ENCODE measurements at regions not wholly inside any gene's neighbourhood (a gene's known extent, or its start where the extent isn't known, plus 50 kb on each side); places are given as distances from the start of the nearest gene placed in this dataset.

DNA sequence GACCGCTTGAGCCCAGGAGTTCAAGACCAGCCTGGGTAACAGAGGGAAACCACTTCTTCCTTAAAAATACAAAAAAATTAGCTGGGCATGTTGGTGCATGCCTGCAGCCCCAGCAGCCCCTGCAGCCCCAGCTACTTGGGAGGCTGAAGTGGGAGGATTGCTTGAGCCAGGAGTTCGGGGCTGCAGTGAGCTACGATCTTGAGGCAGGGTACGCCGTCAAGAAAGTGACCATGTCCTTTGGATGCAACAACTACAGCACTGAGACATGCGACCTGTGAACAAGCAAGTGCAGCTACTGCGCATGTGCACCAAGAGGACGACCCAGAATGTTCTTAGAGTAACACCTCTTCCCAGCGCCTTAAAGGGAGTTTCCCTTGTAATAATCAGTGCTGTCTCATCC lies 66.6 kb upstream of the ZNF479 start:
- no peak overlapping the region for H3K4me3 ChIP-seq
- TF ChIP-seq POLR2A (IDR thresholded peaks at IDR 0.05), result no peak
- TF ChIP-seq, protein P1, sequence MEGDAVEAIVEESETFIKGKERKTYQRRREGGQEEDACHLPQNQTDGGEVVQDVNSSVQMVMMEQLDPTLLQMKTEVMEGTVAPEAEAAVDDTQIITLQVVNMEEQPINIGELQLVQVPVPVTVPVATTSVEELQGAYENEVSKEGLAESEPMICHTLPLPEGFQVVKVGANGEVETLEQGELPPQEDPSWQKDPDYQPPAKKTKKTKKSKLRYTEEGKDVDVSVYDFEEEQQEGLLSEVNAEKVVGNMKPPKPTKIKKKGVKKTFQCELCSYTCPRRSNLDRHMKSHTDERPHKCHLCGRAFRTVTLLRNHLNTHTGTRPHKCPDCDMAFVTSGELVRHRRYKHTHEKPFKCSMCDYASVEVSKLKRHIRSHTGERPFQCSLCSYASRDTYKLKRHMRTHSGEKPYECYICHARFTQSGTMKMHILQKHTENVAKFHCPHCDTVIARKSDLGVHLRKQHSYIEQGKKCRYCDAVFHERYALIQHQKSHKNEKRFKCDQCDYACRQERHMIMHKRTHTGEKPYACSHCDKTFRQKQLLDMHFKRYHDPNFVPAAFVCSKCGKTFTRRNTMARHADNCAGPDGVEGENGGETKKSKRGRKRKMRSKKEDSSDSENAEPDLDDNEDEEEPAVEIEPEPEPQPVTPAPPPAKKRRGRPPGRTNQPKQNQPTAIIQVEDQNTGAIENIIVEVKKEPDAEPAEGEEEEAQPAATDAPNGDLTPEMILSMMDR (IDR thresholded peaks at IDR 0.05), result no peak
- no peak for TF ChIP-seq POLR2AphosphoS5 (IDR thresholded peaks at IDR 0.05)
- TF ChIP-seq EP300 (IDR thresholded peaks at IDR 0.05), result no peak
- H3K27me3 ChIP-seq, result no peaks in the 10 kb centered on the region
- no peaks in the 10 kb centered on the region for H3K4me1 ChIP-seq
- ATAC-seq, result no peak
- no peaks in the 10 kb centered on the region for H3K36me3 ChIP-seq
- H3K9me3 ChIP-seq, result peaks cover 0 to 40% (median 0%) of the 10 kb centered on the region in 3 donors
- WGBS, 2 donors (ENCODE audit: low coverage in 1 of 2), result 84 to 86% methylated on average over 4 to 8 of the region's 9 CpGs
- H3K27ac ChIP-seq, result no peak overlapping the region

DNA sequence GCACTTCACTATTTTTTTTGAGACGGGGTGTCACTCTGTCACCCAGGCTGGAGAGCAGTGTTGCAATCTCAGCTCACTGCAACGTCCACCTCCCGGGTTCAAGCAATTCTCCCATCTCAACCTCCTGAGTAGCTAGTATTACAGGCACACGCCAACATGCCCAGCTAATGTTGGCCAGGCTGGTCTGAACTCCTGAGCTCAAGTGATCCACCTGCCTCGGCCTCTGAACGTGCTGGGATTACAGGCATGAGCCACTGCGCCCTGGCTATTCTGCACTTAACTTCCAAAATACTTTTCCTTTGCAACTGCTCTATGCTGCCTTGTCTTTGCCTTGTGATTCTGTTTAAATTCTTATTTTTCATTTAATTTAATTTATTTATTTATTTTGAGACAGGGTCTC lies 67.0 kb upstream of the ZNF479 start:
- no peaks in the 10 kb centered on the region for H3K27me3 ChIP-seq
- H3K4me3 ChIP-seq, result no peak overlapping the region
- no peaks in the 10 kb centered on the region for H3K36me3 ChIP-seq
- no peak overlapping the region for H3K27ac ChIP-seq
- no peak for TF ChIP-seq POLR2AphosphoS5 (IDR thresholded peaks at IDR 0.05)
- TF ChIP-seq POLR2A (IDR thresholded peaks at IDR 0.05), result no peak
- no peak for TF ChIP-seq EP300 (IDR thresholded peaks at IDR 0.05)
- TF ChIP-seq, protein P1 (IDR thresholded peaks at IDR 0.05), result no peak
- no peak for ATAC-seq
- H3K4me1 ChIP-seq, result no peaks in the 10 kb centered on the region
- H3K9me3 ChIP-seq, result peaks cover 0 to 45% (median 0%) of the 10 kb centered on the region in 3 donors
- WGBS, 2 donors (ENCODE audit: low coverage in 1 of 2), result 85 to 88% methylated on average over 4 to 7 of the region's 7 CpGs

DNA sequence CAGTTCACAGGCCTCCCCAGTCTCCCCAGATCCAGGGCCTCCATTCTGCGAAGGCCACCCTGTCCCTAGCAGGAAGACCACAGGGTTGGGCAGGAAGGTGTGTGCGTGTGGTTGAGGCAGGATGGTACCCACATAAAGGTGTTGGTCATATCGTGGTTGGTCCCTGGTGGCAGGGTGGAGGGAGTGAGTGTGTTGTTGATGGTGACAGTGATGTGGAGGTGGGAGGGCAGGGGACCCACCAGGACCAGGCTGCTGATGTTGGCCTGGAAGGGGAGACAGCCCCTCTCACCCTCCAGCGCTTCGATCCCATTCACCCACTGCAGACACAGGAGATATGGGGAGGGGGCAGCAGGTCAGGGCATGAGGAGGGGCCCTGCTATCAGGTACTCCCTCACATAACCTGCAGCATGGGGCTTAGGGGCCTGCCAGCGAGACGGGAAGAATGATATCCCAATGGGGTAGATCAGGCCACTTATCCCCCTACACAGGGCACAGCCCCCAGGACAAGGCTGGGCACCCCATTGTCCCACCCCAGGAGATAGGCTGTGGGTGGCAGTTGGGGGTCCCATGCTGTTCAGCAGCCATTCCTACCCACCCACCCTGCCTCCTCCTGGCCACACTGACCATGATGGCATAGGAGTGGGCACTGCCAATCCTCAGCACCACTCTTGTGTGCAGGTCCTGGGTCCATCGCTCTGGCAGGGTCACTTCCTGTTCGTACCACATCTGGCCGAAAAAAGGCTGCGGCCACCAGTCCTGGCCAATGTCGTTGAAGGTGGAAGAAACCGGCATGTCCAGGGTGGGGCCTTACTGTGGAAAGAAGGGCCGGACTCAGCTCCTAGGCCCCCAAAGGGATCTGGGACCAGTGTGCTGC lies 69.0 kb upstream of the ZNF479 start:
- no peak overlapping the region for H3K27ac ChIP-seq
- WGBS, 2 donors (ENCODE audit: low coverage in 1 of 2), result no CpG with 5 or more reads among the region's 14 CpGs
- H3K27me3 ChIP-seq, result no peaks in the 10 kb centered on the region
- H3K9me3 ChIP-seq, result peaks cover 0 to 55% (median 0%) of the 10 kb centered on the region in 3 donors
- no peaks in the 10 kb centered on the region for H3K36me3 ChIP-seq
- no peaks in the 10 kb centered on the region for H3K4me1 ChIP-seq
- no peak for ATAC-seq
- H3K4me3 ChIP-seq, result no peak overlapping the region
- no peak for TF ChIP-seq POLR2A (IDR thresholded peaks at IDR 0.05)
- TF ChIP-seq POLR2AphosphoS5 (IDR thresholded peaks at IDR 0.05), result no peak
- TF ChIP-seq, protein P1 (IDR thresholded peaks at IDR 0.05), result no peak
- no peak for TF ChIP-seq EP300 (IDR thresholded peaks at IDR 0.05)

DNA sequence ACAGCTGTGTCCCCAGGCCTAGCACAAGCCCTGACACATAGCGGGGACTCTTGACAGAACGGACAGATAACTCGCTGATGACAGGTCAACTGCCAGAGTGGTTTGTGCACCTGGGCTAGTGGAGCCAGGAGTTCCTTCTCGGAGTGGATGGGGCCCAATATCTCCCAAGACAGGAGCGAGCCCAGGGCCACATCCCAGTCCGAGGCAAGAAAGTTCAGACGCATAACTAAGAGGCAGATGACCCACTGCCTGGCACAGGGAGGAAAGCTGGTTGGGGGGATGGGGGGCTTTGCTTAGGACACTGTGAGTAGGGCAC lies 69.6 kb upstream of the ZNF479 start:
- no peak for TF ChIP-seq EP300 (IDR thresholded peaks at IDR 0.05)
- TF ChIP-seq POLR2A (IDR thresholded peaks at IDR 0.05), result no peak
- TF ChIP-seq POLR2AphosphoS5 (IDR thresholded peaks at IDR 0.05), result no peak
- 100% methylated on average over 1 of the region's 7 CpGs; no CpG with 5 or more reads in 1 of the 2 donors for WGBS, 2 donors (ENCODE audit: low coverage in 1 of 2)
- Histone ChIP-seq H3K27ac (no peak overlapping the region), H3K36me3 (no peaks in the 10 kb centered on the region), H3K27me3 (no peaks in the 10 kb centered on the region), H3K9me3 (peaks cover 0 to 55% (median 0%) of the 10 kb centered on the region in 3 donors), H3K4me1 (no peaks in the 10 kb centered on the region), H3K4me3 (no peak overlapping the region)
- no peak for ATAC-seq

DNA sequence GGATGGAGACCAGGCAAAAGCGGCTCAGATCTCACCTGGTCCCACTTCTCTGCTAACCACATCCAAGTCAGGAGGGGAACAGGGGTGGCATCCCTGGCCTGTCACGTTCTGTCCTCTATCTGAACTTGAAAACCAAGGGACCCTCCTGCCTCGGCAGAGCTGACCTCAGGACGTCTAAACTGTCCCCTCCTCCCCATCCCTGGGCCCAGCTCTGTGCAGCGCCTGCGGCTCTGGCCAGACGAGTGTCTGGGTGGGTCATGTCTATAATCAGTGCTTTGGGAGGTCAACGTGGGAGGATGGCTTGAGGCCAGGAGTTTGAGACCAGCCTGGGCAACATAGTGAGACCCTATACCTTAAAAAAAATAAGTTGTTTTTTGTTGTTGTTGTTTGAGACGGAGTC lies 70.0 kb upstream of the ZNF479 start:
- Histone ChIP-seq H3K4me1 (no peaks in the 10 kb centered on the region), H3K9me3 (peaks cover 0 to 55% (median 0%) of the 10 kb centered on the region in 3 donors), H3K27ac (no peak overlapping the region), H3K36me3 (no peaks in the 10 kb centered on the region), H3K27me3 (no peaks in the 10 kb centered on the region), H3K4me3 (no peak overlapping the region)
- 79 to 83% methylated on average over 1 to 8 of the region's 9 CpGs for WGBS, 2 donors (ENCODE audit: low coverage in 1 of 2)
- TF ChIP-seq, protein P1 (IDR thresholded peaks at IDR 0.05), result no peak
- no peak for TF ChIP-seq EP300 (IDR thresholded peaks at IDR 0.05)
- no peak for TF ChIP-seq POLR2A (IDR thresholded peaks at IDR 0.05)
- no peak for TF ChIP-seq POLR2AphosphoS5 (IDR thresholded peaks at IDR 0.05)
- no peak for ATAC-seq
